HG03457 (cell line): ENCODE measurements at regions not wholly inside any gene's neighbourhood (a gene's known extent, or its start where the extent isn't known, plus 50 kb on each side); places are given as distances from the start of the nearest gene placed in this dataset.

Experiments
- ATAC-seq: cut with Tn5 transposase; IDR thresholded peaks from one replicate; pipeline ENCODE4 v1.9.1; 2021; ENCODE audit warnings: moderate number of reproducible peaks; ENCODE audit not compliant: unreplicated experiment

- no peak for ATAC-seq
Measured at GRCh38 chr5:90135779-90136378, 273.7 kb downstream of the CETN3 start.

GRCh38 chr5:90134892-90135291 is 274.7 kb downstream of the CETN3 start:
- no peak for ATAC-seq

GRCh38 chr5:90134381-90134780 is 275.2 kb downstream of the CETN3 start:
- ATAC-seq = no peak

GRCh38 chr5:90133941-90134340 is 275.6 kb downstream of the CETN3 start:
- ATAC-seq = no peak

GRCh38 chr5:90131383-90132133 is 278.0 kb downstream of the CETN3 start:
- peak; percentile 73 for ATAC-seq

GRCh38 chr5:90128551-90128950 is 281.0 kb downstream of the CETN3 start:
- ATAC-seq = no peak

- no peak for ATAC-seq
Measured at GRCh38 chr5:90119531-90119971, 290.0 kb downstream of the CETN3 start.

- no peak for ATAC-seq
Measured at GRCh38 chr5:90117005-90117404, 292.6 kb downstream of the CETN3 start.

GRCh38 chr5:90113108-90113507 is 296.4 kb downstream of the CETN3 start:
- ATAC-seq = no peak

GRCh38 chr5:90112033-90112692 is 297.4 kb downstream of the CETN3 start:
- no peak for ATAC-seq

- no peak for ATAC-seq
Measured at GRCh38 chr5:90111364-90112032, 298.1 kb downstream of the CETN3 start.

- no peak for ATAC-seq
Measured at GRCh38 chr5:90109285-90109684, 300.3 kb downstream of the CETN3 start.

GRCh38 chr5:90099099-90099498 is 310.5 kb downstream of the CETN3 start:
- no peak for ATAC-seq

- ATAC-seq = no peak
Measured at GRCh38 chr5:90097082-90097477, 312.5 kb downstream of the CETN3 start.

- ATAC-seq = no peak
Measured at GRCh38 chr5:90096415-90097081, 313.0 kb downstream of the CETN3 start.

- ATAC-seq = no peak
Measured at GRCh38 chr5:90095292-90096060, 314.1 kb downstream of the CETN3 start.

GRCh38 chr5:90093751-90094485 is 315.6 kb downstream of the CETN3 start:
- no peak for ATAC-seq

GRCh38 chr5:90092734-90093133 is 316.8 kb downstream of the CETN3 start:
- no peak for ATAC-seq

GRCh38 chr5:90084342-90084741 is 325.2 kb downstream of the CETN3 start:
- ATAC-seq = no peak
